ENCODE measurements at regions not wholly inside any gene's neighbourhood (a gene's known extent, or its start where the extent isn't known, plus 50 kb on each side); places are given as distances from the start of the nearest gene placed in this dataset.
"Not testable (repeated sequence)": the region's sequence is repeated elsewhere in the genome, so short reads cannot be mapped to it uniquely, and the experiment has no call there.

DNA sequence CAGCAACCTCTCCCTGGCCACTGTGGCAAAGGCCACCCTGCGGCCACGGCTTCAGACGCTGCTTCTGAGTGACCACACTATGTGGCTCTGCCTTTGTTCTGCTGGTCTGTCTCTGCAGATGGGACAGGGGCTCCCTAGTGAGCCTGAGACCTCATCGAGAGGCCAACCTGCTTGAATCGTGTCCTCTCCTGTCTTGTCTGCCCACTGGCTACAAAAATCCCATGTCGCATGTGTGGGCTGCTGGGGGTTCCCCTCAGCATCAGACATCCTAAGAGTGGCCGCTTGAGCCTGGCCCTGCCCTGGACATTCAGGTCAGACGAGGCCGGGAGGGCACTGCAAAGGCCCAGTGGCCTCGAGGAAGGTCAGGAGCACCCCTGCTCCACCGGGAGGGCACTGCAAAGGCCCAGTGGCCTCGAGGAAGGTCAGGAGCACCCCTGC, 222.9 kb downstream of the DLL1 start:
- in situ Hi-C loops (cut with MboI; ENCODE audit: low sequenced_read_pairs): no loop called here

DNA sequence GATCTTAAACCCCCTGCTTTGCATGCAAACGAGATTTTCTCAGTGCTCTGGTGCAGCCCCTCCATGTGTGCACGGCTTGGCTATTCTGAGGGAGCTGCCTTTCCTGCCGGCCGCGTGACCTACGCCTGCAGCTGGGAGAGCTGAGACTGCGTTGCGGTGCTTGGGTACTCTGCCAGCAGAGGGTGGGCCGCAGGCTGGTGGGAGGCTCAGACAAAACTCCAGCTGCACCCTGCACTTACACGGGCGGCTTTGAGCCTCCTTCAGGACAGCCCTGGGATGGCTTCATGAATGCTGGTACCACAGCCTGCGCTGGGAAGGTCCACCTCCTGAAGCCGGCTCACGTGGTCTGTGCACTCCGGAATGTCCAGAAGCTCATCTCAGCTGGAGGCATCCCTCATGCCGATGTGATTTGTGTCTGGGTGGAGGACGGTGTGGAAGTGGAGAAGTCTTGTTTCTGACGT, 223.7 kb downstream of the DLL1 start:
- in situ Hi-C loops (cut with MboI; ENCODE audit: low sequenced_read_pairs): no loop called here

DNA sequence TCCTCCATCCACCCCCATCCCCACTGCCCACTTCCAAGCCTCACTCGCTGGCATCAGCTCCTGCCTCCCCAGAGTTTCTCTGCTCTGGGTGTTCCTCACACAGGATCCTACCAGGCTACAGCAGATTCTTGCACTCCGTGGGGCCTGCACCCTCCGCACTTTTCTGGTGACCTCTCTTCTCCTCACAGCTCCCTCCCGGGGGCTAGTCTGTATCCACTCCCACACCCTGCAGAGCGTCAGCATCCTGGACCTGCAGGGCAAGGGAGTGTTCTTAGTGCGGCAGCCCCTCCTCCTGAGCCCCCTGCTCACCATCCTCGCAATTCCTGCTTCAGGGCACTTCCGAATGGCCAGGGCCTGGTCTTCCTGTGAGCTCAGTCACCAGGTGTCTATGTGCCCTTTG, 224.2 kb downstream of the DLL1 start:
- in situ Hi-C loops (cut with MboI; ENCODE audit: low sequenced_read_pairs): no loop called here

DNA sequence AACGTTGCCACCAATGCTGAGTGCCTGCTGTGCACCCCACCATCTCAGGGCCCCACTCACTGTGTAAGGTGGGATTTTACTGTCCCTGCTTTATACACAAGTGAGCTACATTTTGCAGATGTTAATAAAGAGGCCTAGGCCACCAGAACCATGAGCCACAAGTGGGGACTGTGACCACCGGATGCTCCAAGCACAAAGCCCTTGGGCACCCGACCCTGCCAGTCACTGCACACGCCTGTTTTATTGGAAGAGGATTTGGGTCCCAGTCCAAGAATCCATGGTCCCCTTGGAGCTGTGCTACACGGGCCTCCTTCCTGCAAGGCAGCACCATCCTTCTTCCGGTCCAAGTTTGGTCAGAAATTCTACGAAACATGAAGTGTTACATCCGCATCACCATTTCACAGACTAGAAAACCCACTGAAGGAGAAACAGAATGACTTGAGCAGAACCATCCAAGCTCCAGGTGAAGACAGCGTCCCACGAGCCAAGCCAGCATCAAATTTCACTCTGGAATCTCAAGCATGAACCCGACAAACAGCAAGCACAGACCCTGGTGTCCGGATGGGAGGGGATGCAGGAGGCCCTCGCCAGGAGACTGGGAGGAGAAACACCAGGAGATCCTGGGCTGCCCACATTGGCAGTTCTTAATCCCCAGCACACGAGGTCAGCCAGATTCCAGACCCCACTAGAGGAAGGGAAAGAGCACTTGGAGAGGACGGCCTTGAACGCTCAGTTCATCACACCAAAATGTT, 226.9 kb downstream of the DLL1 start:
- in situ Hi-C loops (cut with MboI; ENCODE audit: low sequenced_read_pairs): no loop called here

DNA sequence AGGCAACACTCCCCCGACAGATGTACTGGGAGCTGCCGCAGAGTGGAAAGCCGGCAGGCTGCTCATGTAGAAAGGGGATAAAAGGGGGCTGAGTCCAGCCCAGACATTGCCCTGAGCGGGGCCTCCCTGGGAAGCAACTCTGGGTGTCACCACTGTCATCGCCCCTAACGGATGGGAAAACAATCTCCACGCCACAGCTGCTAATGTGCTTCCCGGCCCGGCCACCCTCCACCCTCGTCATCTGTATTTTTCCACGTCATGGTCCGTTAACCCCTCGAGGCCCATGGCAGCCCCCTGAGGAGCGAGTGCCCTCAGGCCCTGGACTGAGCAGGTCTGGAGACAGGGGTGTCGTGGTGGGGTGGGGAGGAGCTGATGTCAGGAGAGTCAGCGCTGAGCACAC, 227.4 kb downstream of the DLL1 start:
- in situ Hi-C loops (cut with MboI; ENCODE audit: low sequenced_read_pairs): no loop called here

DNA sequence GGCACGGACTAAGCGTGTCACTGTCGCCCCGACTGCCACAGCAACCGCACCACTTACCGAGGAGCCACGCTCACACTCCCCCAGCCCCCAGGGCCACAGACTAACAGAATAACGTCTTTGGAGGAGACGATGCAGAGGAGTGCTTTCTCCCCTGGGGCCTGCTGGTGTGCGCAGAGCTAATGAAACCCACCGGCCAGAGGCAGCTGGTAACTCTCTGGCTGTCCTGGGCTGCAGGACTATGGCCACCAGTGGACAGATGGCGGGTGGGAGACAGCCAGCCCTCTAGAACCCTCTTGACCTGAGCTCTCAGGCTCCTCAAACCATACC, 228.0 kb downstream of the DLL1 start:
- in situ Hi-C loops (cut with MboI; ENCODE audit: low sequenced_read_pairs): no loop called here

DNA sequence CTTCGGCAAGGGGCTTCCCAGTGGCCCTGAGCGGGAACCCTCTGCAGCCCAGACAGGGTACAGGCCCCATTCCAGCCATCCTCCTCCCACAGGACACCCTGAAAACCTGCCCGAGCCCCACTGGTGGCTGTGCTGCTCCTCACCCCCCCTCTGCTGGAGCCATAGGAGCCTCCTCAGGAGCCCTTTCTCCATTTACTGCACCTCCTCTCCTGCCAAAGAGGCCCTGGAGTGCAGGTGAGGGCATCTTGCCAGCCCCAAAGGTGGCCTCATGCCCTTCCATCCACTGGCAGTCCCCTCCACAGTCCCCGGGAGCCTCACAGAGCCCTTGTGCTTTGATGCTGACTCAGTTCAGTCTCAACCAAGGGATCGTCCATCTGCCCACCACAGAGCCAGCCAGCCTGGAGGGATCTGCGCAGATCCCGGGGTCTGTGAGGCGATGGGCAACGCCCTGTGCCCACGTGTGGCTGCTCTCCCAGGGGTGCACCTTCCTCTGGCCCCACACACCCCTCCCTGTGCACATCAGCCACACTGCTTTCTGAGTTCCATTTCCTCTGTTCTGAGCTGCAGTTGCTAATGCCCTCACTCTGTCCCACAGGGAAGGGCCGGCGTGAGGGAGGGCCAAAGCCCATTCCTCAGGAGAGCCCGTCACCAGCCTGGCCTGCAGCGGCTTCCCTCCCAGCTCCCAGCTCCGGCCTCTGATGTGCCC, 228.5 kb downstream of the DLL1 start:
- in situ Hi-C loops (cut with MboI; ENCODE audit: low sequenced_read_pairs): no loop called here

DNA sequence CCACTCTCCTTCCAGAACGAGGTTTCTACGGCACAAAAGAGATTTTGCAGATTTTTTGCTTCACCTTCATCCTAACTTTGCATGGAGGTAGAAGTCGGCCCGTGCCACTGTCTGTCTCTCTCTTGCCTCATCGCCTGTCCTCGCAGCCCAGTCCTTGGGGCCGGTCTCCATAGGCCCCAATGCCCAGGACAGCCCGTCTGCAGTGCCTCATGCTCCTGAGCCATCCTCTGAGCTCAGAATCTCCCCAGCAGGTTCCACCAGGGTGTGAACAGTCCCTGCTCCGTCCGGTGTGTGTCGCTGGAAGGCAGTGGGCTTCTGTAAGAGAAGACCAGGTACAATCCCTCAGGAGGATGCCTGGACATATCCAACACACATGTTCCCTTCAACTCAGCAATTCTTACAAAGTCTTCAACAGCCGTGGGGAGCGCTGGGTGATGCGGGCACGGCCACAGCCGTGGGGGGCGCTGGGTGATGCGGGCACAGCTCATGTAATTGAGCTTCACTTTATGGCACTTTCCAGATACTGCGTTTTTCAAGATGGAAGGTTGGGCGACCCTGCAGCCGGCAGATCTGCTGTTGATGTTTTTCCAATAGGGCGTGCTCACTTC, 231.9 kb downstream of the DLL1 start:
- in situ Hi-C loops (cut with MboI; ENCODE audit: low sequenced_read_pairs): no loop called here

DNA sequence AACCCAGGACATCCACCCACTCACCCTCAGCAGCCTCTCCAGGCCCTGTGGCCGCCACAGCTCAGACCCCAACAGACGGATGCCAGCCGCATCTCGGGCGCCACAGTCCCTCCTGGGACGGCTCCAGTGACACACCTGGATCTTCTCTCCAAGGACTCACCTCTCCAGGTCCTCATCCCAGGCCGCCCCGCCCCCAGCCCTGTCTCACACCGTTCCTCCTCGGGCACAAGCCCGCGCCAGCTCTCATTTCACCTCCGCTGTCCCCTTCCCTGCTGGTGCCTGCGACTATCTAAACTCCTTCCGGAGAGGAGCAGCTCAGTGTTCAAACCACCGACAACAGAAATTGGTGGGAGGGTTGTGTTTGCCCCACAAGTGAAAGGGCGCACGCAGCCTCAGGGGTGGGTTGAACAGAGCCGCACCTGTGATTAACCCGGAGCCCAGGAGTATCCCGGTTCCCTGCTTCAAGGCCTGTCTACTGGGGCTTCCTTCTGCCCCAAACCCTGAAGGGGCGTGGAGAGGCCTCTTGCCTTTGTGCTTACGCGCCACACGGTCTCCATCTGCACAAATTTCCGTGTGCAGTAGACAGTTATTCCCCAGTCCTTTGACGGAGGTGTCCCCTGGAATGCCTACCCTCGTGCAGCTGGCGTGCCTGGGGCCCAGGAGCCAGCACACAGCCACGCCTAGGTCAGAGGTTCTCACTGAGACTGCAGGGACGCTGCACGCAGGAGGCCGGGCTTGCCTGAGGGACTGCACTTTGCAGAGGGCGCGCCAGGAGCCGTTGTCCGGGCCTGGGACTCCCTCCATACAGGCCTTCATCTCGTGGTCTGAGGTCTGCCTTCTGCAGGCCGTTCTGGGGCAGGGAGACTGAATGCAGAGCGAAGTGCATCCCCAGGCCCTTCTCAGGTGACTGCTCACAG, 232.7 kb downstream of the DLL1 start:
- in situ Hi-C loops (cut with MboI; ENCODE audit: low sequenced_read_pairs): no loop called here

DNA sequence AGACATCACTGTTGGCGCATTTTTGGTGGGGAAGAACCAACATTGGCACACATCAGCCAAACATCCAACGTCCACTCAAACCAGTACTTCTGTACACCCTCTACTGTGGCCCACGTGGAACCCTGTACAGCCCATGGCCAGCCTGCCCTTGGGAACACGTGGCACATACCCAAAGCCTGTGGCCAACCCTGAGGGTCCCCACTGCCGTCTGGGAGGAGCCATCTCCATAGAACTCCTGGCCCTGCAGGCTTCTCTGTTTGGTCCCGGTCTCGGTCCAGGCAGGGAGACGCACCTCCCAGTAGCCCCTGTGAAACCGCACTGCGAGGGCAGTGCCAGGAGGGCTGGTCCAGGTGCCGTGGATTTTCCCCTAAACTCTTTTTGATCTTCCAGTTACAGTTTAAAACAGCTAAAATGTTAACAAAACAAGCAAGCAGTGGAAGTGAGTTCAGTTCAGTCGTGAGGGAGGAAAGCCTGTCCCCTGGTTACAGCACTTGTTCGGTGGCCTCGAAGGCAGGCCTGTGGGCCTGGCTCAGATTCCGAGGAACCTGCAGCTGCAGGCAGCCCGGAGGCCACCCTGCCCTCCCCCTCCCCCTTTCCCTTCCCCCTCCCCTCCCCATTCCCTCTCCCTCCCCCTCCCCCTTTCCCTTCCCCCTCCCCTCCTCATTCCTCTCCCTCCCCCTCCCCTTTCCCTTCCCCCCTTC, 233.7 kb downstream of the DLL1 start:
- in situ Hi-C loops (cut with MboI; ENCODE audit: low sequenced_read_pairs): no loop called here

DNA sequence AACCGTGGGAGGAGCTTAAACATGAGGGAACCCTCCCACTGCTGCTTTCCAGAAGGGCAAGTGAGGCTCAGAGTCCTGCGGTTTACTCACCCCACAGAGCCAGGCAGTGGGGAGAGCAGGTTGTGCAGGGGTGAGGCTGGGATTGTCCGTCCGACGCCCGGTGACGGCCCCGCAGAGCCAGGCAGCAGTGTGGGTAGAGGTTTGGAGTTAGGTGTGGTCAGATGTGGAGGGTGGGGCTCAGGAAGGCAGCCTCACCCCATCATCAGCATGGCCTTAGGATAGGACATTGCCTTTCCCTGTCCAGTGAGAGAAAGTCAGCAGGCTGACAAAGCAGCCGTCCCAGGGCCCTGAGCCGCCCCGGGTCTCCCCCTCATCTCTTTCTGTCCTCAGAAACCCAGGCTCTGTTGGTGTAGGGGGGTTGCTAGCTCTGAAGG, 234.6 kb downstream of the DLL1 start:
- in situ Hi-C loops (cut with MboI; ENCODE audit: low sequenced_read_pairs): no loop called here

DNA sequence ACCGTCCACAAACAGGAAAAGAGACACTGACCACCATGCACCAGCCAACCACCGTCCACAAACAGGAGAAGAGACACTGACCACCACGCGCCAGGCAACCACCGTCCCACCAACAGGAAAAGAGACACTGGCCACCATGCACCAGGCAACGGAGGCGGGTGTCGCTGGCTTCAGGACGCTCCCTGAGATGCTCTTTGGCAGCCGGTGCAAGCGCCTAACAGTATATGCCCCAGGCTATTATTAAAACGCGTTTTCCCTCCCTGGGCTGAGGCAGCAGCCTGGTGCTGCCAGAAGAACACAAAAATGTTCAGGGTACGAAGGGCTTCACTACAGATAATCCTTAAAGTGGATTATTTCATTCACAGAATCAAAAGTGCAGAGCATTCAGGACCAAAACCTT, 235.1 kb downstream of the DLL1 start:
- in situ Hi-C loops (cut with MboI; ENCODE audit: low sequenced_read_pairs): not testable (repeated sequence)

DNA sequence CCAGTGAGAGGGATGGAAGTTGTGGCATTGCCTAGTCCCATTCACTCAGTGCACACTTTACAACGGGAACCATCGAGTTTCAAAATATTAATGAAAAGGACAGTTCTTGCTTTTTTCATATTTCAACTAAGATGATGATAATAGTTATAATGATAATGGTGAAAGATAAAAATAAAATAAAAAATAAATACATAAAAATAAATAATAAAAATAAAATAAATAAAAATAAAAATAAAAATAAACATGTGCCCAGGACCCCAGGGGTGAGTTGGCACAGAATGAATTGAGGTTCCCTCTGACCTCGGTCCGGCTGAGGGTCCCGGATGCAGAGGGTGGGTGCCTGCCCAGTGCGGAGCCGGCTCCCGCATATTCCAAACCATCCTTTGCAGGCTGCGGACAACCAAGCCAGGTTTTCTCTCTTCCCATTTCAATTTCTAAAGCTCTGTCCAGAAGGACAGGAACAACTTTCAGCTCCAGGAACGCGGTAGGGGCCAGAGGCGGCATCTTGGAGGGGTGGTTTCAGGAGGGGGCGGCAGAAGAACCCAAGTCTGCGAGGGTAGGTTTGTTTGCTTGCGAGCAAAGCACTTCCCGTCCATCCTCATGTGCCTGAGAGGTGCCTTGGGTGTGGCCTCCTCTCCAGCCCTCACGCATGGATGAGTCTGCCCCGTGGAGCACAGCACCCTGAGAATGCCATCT, 236.8 kb downstream of the DLL1 start:
- in situ Hi-C loops (cut with MboI; ENCODE audit: low sequenced_read_pairs): no loop called here

DNA sequence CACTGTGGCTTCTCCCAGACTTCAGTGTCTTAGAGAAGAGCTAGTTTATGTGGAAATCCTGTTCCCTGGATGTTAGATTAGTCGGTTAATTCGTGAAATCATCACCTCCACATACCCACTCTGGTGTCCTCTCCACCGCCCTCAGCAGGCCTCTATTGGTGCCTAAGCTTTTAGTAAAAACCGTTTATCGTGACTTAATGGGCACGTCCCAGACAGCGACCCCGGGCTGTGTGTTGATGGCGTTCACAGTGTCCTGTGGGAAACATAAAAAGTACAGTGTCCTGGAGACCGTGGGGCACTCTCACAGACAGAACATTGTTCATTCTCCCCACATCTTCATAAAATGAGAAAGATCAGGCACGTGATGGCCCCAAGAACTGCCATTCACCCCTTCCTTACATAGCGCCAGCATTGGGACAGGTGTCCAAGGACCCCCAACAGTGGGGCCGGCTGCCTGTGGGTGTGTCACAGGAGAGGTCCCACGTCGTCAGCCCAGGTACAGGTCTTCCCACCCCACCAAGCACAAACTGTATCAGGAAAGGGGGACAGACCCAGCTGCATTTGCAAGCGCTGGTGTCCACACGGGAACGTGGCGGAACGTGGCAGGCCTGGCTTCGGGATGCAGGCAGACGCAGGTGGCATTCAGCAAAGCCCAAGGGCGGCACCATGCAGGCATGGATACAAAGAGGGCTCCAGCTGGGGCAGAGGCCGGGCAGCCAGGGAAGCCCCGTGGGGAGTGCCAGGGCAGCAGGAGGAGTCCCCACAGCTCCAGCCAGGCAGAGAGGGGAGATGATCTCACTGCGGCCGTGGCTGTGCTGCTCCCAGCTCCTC, 237.7 kb downstream of the DLL1 start:
- in situ Hi-C loops (cut with MboI; ENCODE audit: low sequenced_read_pairs): no loop called here

DNA sequence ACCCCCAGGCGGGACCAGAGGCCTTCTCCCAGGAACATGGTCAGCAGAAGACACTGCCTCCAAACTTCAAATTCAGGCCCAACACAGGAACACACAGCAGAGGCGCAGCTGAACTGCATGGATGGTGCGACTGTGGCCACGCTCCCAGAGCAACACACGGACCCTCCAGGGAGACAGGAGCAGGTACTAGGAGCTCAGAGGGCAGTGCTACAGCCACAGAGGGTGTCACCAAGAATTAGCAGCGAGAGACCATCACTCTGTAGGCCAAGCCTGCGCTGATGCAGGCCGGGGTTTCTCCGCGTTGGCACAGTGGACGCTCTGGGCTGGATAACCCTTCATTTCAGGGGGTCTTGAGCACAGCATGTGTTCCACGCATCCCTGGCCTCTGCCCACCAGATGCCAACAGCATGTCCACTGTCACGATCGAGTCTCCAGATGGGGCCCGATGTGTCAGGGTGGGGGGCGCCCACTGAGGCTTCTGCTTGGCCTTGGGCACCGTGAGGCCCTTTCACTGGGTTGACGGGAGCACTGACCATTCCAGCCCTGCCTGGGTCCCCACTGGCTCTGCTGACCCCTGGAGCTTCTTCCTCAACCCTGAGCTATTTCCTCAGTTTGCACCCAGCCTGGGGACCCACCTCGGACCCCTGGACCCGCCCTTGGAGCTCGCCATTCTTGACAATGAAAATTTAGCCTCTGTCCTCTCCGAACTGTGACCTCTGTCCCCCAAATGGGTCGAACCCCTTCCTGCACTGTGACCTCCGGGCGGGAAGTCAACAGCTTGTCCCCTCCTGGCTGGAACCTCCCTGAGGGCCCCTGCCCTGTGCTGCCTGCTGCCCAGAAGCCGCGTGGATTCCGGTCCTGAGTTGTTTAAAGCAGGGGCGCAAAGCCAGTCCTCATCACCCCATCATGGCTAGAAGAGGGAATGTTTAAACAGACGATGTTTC, 239.4 kb downstream of the DLL1 start:
- in situ Hi-C loops (cut with MboI; ENCODE audit: low sequenced_read_pairs): no loop called here

DNA sequence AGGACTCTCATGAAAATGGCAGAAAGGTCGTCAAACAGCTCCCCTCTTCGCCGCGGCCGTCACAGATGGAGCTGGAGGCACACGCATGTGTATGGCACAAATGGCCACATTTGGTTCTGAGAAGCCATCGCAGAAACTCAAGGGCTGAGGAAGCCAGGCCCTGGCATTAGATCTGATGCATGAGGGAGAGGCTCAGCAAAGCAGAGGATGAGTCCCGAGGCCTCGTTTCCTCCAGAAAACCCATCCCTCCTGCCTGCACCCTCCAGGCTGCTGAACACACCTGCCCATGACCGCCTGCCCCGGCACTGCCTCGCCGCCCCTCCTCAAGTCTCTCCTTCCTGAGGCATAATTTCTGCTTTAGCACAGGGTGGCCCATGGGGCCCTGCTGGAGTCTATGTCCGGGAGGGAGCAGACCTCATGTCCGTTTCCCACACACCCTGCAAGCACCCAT, 240.3 kb downstream of the DLL1 start:
- in situ Hi-C loops (cut with MboI; ENCODE audit: low sequenced_read_pairs): no loop called here

DNA sequence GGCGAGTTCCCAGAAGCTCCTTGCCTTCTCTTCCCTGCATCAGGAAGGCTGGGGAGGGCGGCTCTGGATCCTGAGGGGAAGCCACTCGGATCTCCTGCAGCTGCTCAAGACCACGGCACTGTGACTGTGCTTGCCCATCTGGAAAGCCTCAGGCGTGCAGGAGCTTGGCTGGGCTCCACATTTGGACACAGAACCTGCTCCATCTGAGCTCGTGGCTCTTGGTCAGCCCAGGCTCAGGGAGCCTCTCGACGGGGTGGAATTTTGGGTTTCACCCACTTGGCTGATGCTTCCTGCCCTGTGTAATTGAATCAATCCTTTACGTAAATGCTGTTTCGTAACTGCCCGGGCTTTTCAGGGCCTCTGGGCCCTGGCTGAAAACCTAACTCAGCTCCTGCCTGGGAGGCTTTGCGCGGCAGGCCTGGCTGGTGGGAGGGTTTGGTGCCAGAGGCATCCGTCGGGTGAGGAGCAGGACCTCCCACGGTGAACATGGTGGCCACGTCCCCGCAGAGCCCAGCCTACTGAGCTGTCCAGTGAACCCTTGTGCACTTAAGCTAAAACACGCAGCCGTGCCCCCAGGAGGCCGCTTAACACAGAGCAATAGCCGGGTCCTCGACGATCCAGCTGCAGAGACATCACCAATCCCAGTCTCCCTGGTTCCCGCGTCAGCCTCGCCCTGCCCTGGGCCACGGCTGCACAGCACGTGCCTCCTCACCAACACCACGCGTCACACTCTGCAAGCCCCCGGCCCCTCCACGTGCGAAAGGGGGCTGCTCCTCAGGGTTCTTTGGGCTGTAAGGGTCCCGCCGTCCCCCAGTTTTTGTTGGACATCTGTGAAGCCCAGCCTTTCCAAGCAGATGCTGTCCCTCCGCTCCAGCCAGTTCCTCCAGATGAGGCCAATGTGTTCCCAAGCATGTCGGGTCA, 241.0 kb downstream of the DLL1 start:
- in situ Hi-C loops (cut with MboI; ENCODE audit: low sequenced_read_pairs): no loop called here

All from HL-60/S4 (cell line).